Keratinocyte (primary cell): ENCODE measurements at regions not wholly inside any gene's neighbourhood (a gene's known extent, or its start where the extent isn't known, plus 50 kb on each side); places are given as distances from the start of the nearest gene placed in this dataset.

Experiments used
- DNase-seq: peaks from one replicate; pipeline ENCODE4 v3.0.0-alpha.2; 2011; ENCODE audit warnings: low read depth, missing footprints, low spot score
- FAIRE-seq: peaks from 2 replicates; lab custom pipeline; 2011; peaks lifted over from hg19 to GRCh38; lab: Jason Lieb, UNC
- H2AFZ ChIP-seq: 2 replicates; pipeline ENCODE4 v1.6.0; 2012; ENCODE audit warnings: low read length, control low read depth, inconsistent platforms; ENCODE audit not compliant: control insufficient read depth
- H3K27ac ChIP-seq: 2 replicates; pipeline ENCODE4 v1.5.1; 2011; ENCODE audit warnings: low read length; ENCODE audit not compliant: control insufficient read depth, insufficient read depth
- H3K27me3 ChIP-seq: 3 replicates; pipeline ENCODE4 v1.6.0; 2011; ENCODE audit warnings: low read length; ENCODE audit not compliant: control insufficient read depth, insufficient read depth; ENCODE audit errors: extremely low read depth
- H3K36me3 ChIP-seq, 2 experiments: 2 replicates in 1 of 2; 3 replicates in 1 of 2; pipeline ENCODE4 v1.5.1; 2011; ENCODE audit warnings: low read length in 2 of 2, mild to moderate bottlenecking in 1 of 2; ENCODE audit not compliant: control insufficient read depth in 2 of 2, insufficient read depth in 2 of 2; ENCODE audit errors: extremely low read depth in 1 of 2
- H3K4me1 ChIP-seq: 3 replicates; pipeline ENCODE4 v1.5.1; 2011; ENCODE audit warnings: low read length; ENCODE audit not compliant: control insufficient read depth, insufficient read depth; ENCODE audit errors: extremely low read depth
- H3K4me2 ChIP-seq: 3 replicates; pipeline ENCODE4 v1.6.0; 2011; ENCODE audit warnings: low read depth, low read length; ENCODE audit not compliant: control insufficient read depth, insufficient read depth; ENCODE audit errors: extremely low read depth
- H3K4me3 ChIP-seq, 3 experiments: fragments of 200-600 bp in 1 of 3; sonication (generic) in 1 of 3; 2 replicates in 2 of 3; 3 replicates in 1 of 3; pipeline ENCODE4 v1.5.1; 2011 to 2016; ENCODE audit warnings: low read length in 3 of 3, mild to moderate bottlenecking in 3 of 3, control low read depth in 2 of 3, inconsistent platforms in 1 of 3, low read depth in 1 of 3, mixed read lengths in 1 of 3, mixed run types in 1 of 3, moderate library complexity in 1 of 3; ENCODE audit not compliant: control insufficient read depth in 2 of 3, insufficient read depth in 2 of 3; ENCODE audit errors: extremely low read depth in 1 of 3
- H3K79me2 ChIP-seq: 2 replicates; pipeline ENCODE4 v1.6.0; 2012; ENCODE audit warnings: low read length; ENCODE audit not compliant: control insufficient read depth, insufficient read depth
- H3K9ac ChIP-seq: 3 replicates; pipeline ENCODE4 v1.6.0; 2011; ENCODE audit warnings: low read length; ENCODE audit not compliant: control insufficient read depth, insufficient read depth; ENCODE audit errors: extremely low read depth
- H3K9me1 ChIP-seq: 3 replicates; pipeline ENCODE4 v1.6.0; 2011; ENCODE audit warnings: low read length; ENCODE audit not compliant: control insufficient read depth, insufficient read depth; ENCODE audit errors: extremely low read depth
- H3K9me3 ChIP-seq: 2 replicates; pipeline ENCODE4 v1.5.1; 2012; ENCODE audit warnings: low read depth, low read length; ENCODE audit not compliant: control insufficient read depth
- H4K20me1 ChIP-seq: 3 replicates; pipeline ENCODE4 v1.6.0; 2011; ENCODE audit warnings: low read length; ENCODE audit not compliant: control insufficient read depth, insufficient read depth; ENCODE audit errors: extremely low read depth
- EZH2 ChIP-seq: IDR thresholded peaks from one replicate; pipeline ENCODE4 v1.6.1; 2012; ENCODE audit warnings: inconsistent platforms, mild to moderate bottlenecking, low read length, moderate library complexity
- dilution Hi-C: fragments of 300-500 bp; cut with MboI; formaldehyde crosslinking; loops from one replicate; pipeline ENCODE4 v1.7.0; 2020; ENCODE audit warnings: low sequenced_read_pairs; ENCODE audit not compliant: extremely low pct_ligation_motif_present
- TF ChIP-seq, protein P1 (sequence below), 3 experiments: IDR thresholded peaks in 1 of 3; conservative IDR thresholded peaks in 1 of 3; optimal IDR thresholded peaks in 1 of 3; 2 replicates in 2 of 3; 3 replicates in 1 of 3; pipeline versions ENCODE3 to v1.5.1; 2011; ENCODE audit warnings: low read length in 3 of 3, mild to moderate bottlenecking in 3 of 3, moderate library complexity in 2 of 3, control low read depth in 1 of 3, inconsistent platforms in 1 of 3; ENCODE audit not compliant: insufficient read depth in 2 of 3; ENCODE audit errors: extremely low read depth in 1 of 3

- no peaks in the 10 kb centered on the region for H4K20me1 ChIP-seq
- H3K4me2 ChIP-seq = no peak overlapping the region
- TF ChIP-seq, protein P1, sequence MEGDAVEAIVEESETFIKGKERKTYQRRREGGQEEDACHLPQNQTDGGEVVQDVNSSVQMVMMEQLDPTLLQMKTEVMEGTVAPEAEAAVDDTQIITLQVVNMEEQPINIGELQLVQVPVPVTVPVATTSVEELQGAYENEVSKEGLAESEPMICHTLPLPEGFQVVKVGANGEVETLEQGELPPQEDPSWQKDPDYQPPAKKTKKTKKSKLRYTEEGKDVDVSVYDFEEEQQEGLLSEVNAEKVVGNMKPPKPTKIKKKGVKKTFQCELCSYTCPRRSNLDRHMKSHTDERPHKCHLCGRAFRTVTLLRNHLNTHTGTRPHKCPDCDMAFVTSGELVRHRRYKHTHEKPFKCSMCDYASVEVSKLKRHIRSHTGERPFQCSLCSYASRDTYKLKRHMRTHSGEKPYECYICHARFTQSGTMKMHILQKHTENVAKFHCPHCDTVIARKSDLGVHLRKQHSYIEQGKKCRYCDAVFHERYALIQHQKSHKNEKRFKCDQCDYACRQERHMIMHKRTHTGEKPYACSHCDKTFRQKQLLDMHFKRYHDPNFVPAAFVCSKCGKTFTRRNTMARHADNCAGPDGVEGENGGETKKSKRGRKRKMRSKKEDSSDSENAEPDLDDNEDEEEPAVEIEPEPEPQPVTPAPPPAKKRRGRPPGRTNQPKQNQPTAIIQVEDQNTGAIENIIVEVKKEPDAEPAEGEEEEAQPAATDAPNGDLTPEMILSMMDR (optimal IDR thresholded peaks at IDR 0.05 in 1 of 3, IDR thresholded peaks at IDR 0.05 in 1 of 3, conservative IDR thresholded peaks at IDR 0.05 in 1 of 3; ENCODE audit: extremely low read depth in 1 of 3, insufficient read depth in 2 of 3, low read length in 3 of 3) = no peak
- no peak for TF ChIP-seq EZH2
- H3K9me3 ChIP-seq = no peaks in the 10 kb centered on the region
- dilution Hi-C loops = no loop called here
- no peaks in the 10 kb centered on the region for H3K27me3 ChIP-seq
- H3K9me1 ChIP-seq = no peaks in the 10 kb centered on the region
- no peaks in the 10 kb centered on the region for H3K4me1 ChIP-seq
- no peak overlapping the region for H3K4me3 ChIP-seq
- H3K79me2 ChIP-seq = no peaks in the 10 kb centered on the region
- no peaks in the 10 kb centered on the region for H3K36me3 ChIP-seq
- no peak overlapping the region for H2AFZ ChIP-seq
- no peak for FAIRE-seq
- no peak overlapping the region for H3K27ac ChIP-seq
- no peak overlapping the region for H3K9ac ChIP-seq
- DNase-seq = no peak
Measured at GRCh38 chr6:71672876-71673275, 213.5 kb upstream of the RIMS1 start.

GRCh38 chr6:71675386-71675785 lies 211.0 kb upstream of the RIMS1 start:
- Histone ChIP-seq H3K4me1 (no peaks in the 10 kb centered on the region), H4K20me1 (no peaks in the 10 kb centered on the region), H3K9me3 (no peaks in the 10 kb centered on the region), H3K9ac (no peak overlapping the region), H3K27ac (no peak overlapping the region), H3K27me3 (no peaks in the 10 kb centered on the region), H3K4me2 (no peak overlapping the region), H3K9me1 (no peaks in the 10 kb centered on the region), H3K79me2 (no peaks in the 10 kb centered on the region), H3K4me3 (no peak overlapping the region), H2AFZ (no peak overlapping the region), H3K36me3 (no peaks in the 10 kb centered on the region)
- dilution Hi-C loops = no loop called here
- FAIRE-seq (no peak), DNase-seq (no peak)
- TF ChIP-seq, protein P1 (optimal IDR thresholded peaks at IDR 0.05 in 1 of 3, IDR thresholded peaks at IDR 0.05 in 1 of 3, conservative IDR thresholded peaks at IDR 0.05 in 1 of 3; ENCODE audit: extremely low read depth in 1 of 3, insufficient read depth in 2 of 3, low read length in 3 of 3) = no peak
- no peak for TF ChIP-seq EZH2
